Esophagus squamous epithelium (tissue), 5 donors: ENCODE measurements at regions not wholly inside any gene's neighbourhood (a gene's known extent, or its start where the extent isn't known, plus 50 kb on each side); places are given as distances from the start of the nearest gene placed in this dataset.

Experiments
- DNase-seq: peaks from one replicate; lab custom pipeline; 2025; lab: John Stamatoyannopoulos, UW
- H3K27ac ChIP-seq, 4 donors: fragments of 200-600 bp; sonication (generic); one replicate each; pipeline ENCODE4 v1.5.1; 2016 to 2019; ENCODE audit warnings: mild to moderate bottlenecking in 1 of 4
- H3K27me3 ChIP-seq, 4 donors: fragments of 200-600 bp; sonication (generic); 1 replicate in 3 of 4; 2 replicates in 1 of 4; pipeline versions ENCODE4 v1.5.1 to v1.6.0; 2017 to 2021; ENCODE audit warnings: antibody characterized with exemption in 1 of 4
- H3K36me3 ChIP-seq, 3 donors: fragments of 200-600 bp; sonication (generic); one replicate each; pipeline ENCODE4 v1.5.1; 2016 to 2019
- H3K4me1 ChIP-seq, 3 donors: fragments of 200-600 bp; sonication (generic); one replicate each; pipeline ENCODE4 v1.5.1; 2017 to 2019
- H3K4me3 ChIP-seq, 4 donors: fragments of 200-600 bp; sonication (generic); 1 replicate in 3 of 4; 2 replicates in 1 of 4; pipeline ENCODE4 v1.5.1; 2016 to 2019; ENCODE audit warnings: mild to moderate bottlenecking in 2 of 4, moderate library complexity in 1 of 4
- H3K9me3 ChIP-seq, 3 donors: fragments of 200-600 bp; sonication (generic); one replicate each; pipeline ENCODE4 v1.5.1; 2016 to 2019
- POLR2A ChIP-seq, 4 donors: fragments of 450-650 bp; IDR thresholded peaks; one replicate each; pipeline ENCODE4 v1.6.1; 2017; ENCODE audit warnings: antibody characterized with exemption in 4 of 4, mild to moderate bottlenecking in 4 of 4, moderate library complexity in 3 of 4
- WGBS, 2 donors: methylation state at CpG; one replicate each; pipeline ENCODE4 v1.1.5; 2018; 5-methylcytosine and 5-hydroxymethylcytosine counted together
- intact Hi-C: fragments of 100-400 bp; cut with DNase I; formaldehyde crosslinking; loops from one replicate; pipeline ENCODE4 v1.15.0; 2022
- TF ChIP-seq, protein P1 (sequence below), 6 experiments: fragments of 450-650 bp in 4 of 6; fragments of 200-600 bp in 2 of 6; sonication (generic) in 2 of 6; IDR thresholded peaks; one replicate each; pipeline ENCODE4 v1.5.1; 2016 to 2019; ENCODE audit warnings: antibody characterized with exemption in 6 of 6, mild to moderate bottlenecking in 4 of 6, moderate library complexity in 4 of 6
- donor health status: DM: yes; HTN: yes; CAD: no.

DNA sequence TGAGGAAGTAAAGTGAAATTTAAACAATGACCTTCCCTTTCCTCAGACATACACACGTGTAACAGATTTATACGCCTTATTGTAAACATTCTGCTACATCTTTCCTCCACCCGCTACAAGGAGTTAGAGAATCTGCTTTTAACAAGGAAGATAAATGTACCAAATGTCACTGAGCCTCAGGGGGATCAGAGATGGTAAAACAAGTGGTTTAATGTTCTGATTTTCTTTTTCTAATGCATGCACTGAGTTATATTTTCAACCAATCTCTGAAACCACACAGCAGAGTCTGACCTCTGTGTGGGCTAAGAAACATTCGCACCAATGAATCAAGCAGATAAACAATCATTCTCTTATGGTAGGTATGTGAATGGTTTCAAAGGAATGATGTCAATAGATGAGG lies 599.5 kb downstream of the ARL4A start:
- Histone ChIP-seq H3K4me1 (no peaks in the 10 kb centered on the region), H3K27ac (no peak overlapping the region), H3K4me3 (no peak overlapping the region), H3K36me3 (no peaks in the 10 kb centered on the region), H3K9me3 (no peaks in the 10 kb centered on the region), H3K27me3 (no peaks in the 10 kb centered on the region)
- intact Hi-C loops = loop anchor here (10.0 kb wide), 1 partner anchor 1168 kb away; no protein-coding TSS in a partner anchor
- no peak for DNase-seq
- 45 to 50% methylated on average over 4 of the region's 4 CpGs for WGBS, 2 donors
- TF ChIP-seq, protein P1, sequence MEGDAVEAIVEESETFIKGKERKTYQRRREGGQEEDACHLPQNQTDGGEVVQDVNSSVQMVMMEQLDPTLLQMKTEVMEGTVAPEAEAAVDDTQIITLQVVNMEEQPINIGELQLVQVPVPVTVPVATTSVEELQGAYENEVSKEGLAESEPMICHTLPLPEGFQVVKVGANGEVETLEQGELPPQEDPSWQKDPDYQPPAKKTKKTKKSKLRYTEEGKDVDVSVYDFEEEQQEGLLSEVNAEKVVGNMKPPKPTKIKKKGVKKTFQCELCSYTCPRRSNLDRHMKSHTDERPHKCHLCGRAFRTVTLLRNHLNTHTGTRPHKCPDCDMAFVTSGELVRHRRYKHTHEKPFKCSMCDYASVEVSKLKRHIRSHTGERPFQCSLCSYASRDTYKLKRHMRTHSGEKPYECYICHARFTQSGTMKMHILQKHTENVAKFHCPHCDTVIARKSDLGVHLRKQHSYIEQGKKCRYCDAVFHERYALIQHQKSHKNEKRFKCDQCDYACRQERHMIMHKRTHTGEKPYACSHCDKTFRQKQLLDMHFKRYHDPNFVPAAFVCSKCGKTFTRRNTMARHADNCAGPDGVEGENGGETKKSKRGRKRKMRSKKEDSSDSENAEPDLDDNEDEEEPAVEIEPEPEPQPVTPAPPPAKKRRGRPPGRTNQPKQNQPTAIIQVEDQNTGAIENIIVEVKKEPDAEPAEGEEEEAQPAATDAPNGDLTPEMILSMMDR (IDR thresholded peaks at IDR 0.05) = no peak
- TF ChIP-seq POLR2A (IDR thresholded peaks at IDR 0.05) = no peak

DNA sequence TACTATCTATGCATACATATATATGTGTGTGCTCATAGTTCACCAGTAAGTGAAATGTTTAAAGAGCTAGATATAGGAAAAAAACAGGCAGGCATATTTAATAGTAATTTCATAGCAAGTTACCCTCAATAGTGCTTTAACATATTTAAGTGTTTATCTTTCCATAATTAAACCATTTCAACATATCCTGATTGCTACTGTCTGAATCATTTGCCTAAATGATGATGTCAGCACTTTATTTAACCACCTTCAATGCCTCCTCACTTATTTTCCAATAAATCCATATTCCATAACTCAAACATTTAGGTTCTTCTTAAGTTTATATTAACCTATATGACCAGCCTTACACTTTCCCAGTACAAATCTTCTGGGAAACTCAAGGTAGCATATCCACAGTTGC lies 601.1 kb downstream of the ARL4A start:
- Histone ChIP-seq H3K4me1 (no peaks in the 10 kb centered on the region), H3K27ac (no peak overlapping the region), H3K36me3 (no peaks in the 10 kb centered on the region), H3K9me3 (no peaks in the 10 kb centered on the region), H3K4me3 (no peak overlapping the region), H3K27me3 (no peaks in the 10 kb centered on the region)
- intact Hi-C loops = loop anchor here (10.0 kb wide), 1 partner anchor 1166 kb away; no protein-coding TSS in a partner anchor
- DNase-seq = no peak
- TF ChIP-seq, protein P1 (IDR thresholded peaks at IDR 0.05) = no peak
- TF ChIP-seq POLR2A (IDR thresholded peaks at IDR 0.05) = no peak

DNA sequence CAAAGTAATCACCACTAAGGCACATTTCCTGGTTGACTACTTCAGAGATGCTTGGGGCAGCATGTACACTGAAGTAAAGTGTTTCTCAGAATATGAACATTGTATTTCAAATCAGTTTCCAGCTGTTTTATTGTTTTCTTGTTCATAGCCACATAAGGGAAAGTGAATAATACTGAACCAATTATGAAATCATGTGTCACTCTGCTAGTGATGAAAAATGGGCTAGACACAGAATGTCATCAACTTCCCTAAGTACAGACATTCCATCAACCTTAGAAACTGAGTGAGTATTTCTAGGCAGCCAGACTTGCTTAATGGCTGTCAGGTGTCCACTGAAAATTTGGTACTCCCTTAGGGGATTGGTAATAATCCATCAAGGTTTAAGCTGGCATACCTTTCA lies 603.5 kb downstream of the ARL4A start:
- H3K4me1 ChIP-seq = no peaks in the 10 kb centered on the region
- no peak for DNase-seq
- no peaks in the 10 kb centered on the region for H3K36me3 ChIP-seq
- H3K27ac ChIP-seq = no peak overlapping the region
- no peaks in the 10 kb centered on the region for H3K9me3 ChIP-seq
- TF ChIP-seq POLR2A (IDR thresholded peaks at IDR 0.05) = no peak
- TF ChIP-seq, protein P1 (IDR thresholded peaks at IDR 0.05) = no peak
- intact Hi-C loops = no loop called here
- H3K4me3 ChIP-seq = no peak overlapping the region
- no peaks in the 10 kb centered on the region for H3K27me3 ChIP-seq

DNA sequence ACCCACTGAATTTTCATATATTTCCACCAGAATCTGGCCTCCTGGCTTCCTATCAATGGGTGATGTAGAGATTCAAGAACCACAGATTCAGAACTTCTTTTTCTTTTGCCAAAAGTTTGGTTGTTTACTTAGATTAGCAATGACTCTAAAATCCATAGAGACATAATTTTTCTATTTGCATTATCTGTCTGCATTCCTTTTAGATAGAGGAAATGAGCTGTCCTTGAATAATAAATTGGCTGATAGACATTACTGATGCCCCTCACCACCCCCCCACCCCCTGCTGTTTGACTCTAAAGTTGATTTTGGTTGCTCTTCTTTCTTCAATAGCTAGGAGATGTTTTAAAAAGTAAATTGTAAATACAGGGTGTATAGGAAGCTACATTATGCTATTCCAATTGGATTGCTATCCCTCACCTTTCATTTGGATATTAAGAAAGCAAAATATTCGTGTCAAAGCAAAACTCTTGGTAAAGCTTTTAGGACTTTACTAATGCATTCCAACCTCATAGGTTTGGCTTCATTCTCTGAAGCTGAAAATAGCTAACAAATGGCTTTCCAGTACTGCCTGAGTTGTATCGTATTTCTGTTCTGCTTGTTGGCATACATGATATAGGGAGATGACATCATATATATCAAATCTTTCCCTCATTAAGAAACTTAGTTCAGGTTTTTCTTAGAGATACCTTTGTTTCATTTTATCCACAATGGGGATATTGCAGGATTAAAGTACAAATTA lies 606.0 kb downstream of the ARL4A start:
- 52 to 55% methylated on average over 2 of the region's 2 CpGs for WGBS, 2 donors
- TF ChIP-seq, protein P1 (IDR thresholded peaks at IDR 0.05) = no peak
- no peak for TF ChIP-seq POLR2A (IDR thresholded peaks at IDR 0.05)
- H3K4me3 ChIP-seq = no peak overlapping the region

DNA sequence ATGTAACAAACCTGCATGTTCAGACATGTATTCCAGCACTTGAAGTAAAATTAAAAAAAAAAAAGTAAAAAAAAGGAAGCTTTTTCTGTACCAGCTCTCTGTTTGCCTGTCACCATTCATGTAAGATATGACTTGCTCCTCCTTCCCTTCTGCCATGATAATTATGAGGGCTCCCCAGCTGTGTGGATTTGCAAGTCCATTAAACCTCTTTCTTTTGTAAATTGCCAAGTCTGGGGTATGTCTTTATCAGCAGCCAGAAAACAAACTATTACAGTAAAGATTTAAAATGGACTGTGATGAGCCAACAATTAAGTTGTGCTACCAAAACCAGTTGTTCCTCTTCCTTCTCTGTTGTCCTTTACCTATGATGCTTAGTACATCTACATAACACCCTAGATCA lies 619.6 kb downstream of the ARL4A start:
- TF ChIP-seq POLR2A (IDR thresholded peaks at IDR 0.05) = no peak
- TF ChIP-seq, protein P1 (IDR thresholded peaks at IDR 0.05) = no peak
- no peaks in the 10 kb centered on the region for H3K27me3 ChIP-seq
- H3K9me3 ChIP-seq = peaks cover 0 to 4% (median 2%) of the 10 kb centered on the region in 3 donors
- no peak overlapping the region for H3K27ac ChIP-seq
- DNase-seq = no peak
- H3K36me3 ChIP-seq = no peaks in the 10 kb centered on the region
- no peak overlapping the region for H3K4me3 ChIP-seq
- intact Hi-C loops = no loop called here
- no peaks in the 10 kb centered on the region for H3K4me1 ChIP-seq

More for the DNA sequence above, 606.0 kb downstream of the ARL4A start:
- no peaks in the 10 kb centered on the region for H3K4me1 ChIP-seq
- H3K27me3 ChIP-seq = no peaks in the 10 kb centered on the region
- no peak for DNase-seq
- no peaks in the 10 kb centered on the region for H3K36me3 ChIP-seq
- no peak overlapping the region for H3K27ac ChIP-seq
- H3K9me3 ChIP-seq = no peaks in the 10 kb centered on the region
- intact Hi-C loops = no loop called here
